PC-9 (cell line): ENCODE measurements at regions not wholly inside any gene's neighbourhood (a gene's known extent, or its start where the extent isn't known, plus 50 kb on each side); places are given as distances from the start of the nearest gene placed in this dataset.

Source experiments
- BruUV-seq: library from RNA; stranded (reverse); fragments of 400-500 nt; replicated peaks from 2 replicates; lab custom pipeline; 2021; lab: Mats Ljungman, UMichigan
- CTCF ChIA-PET: fragments of 300-600 bp; sonication (Branson Sonifier 250); formaldehyde crosslinking; loops from one replicate; lab custom pipeline; 2022; ENCODE audit warnings: antibody characterized with exemption; lab: Charles Lee
- POLR2A ChIA-PET: fragments of 300-600 bp; sonication (Branson Sonifier 250); formaldehyde crosslinking; loops from one replicate; lab custom pipeline; 2022; ENCODE audit warnings: antibody characterized with exemption; ENCODE audit not compliant: unreplicated experiment; lab: Charles Lee
- DNase-seq, 2 experiments: peaks; one replicate each; pipeline versions ENCODE4 v3.0.0 to v3.0.0-alpha.2; 2015 to 2022; ENCODE audit warnings: mixed read lengths in 1 of 2
- H2AFZ ChIP-seq: fragments of 200-600 bp; sonication (generic); 2 replicates; pipeline ENCODE4 v1.8.1; 2017; ENCODE audit warnings: antibody characterized with exemption
- H3F3A ChIP-seq: fragments of 200-600 bp; sonication (generic); 2 replicates; pipeline ENCODE4 v1.8.1; 2017; ENCODE audit warnings: antibody characterized with exemption, mild to moderate bottlenecking, low read depth; ENCODE audit not compliant: insufficient read depth
- H3K27ac ChIP-seq: fragments of 200-600 bp; sonication (generic); 2 replicates; pipeline ENCODE4 v1.6.1; 2016; ENCODE audit warnings: mixed run types
- H3K27me3 ChIP-seq: fragments of 200-600 bp; sonication (generic); 2 replicates; pipeline ENCODE4 v1.6.1; 2016; ENCODE audit warnings: low read depth, mixed run types; ENCODE audit not compliant: insufficient read depth
- H3K36me3 ChIP-seq: fragments of 200-600 bp; sonication (generic); 2 replicates; pipeline ENCODE4 v1.6.1; 2016; ENCODE audit warnings: low read depth, mixed run types
- H3K4me1 ChIP-seq: fragments of 200-600 bp; sonication (generic); replicated peaks from 2 replicates; pipeline ENCODE4 v1.6.1; 2016; ENCODE audit warnings: mixed run types; ENCODE audit not compliant: insufficient read depth
- H3K4me2 ChIP-seq: fragments of 200-600 bp; sonication (generic); 2 replicates; pipeline ENCODE4 v1.6.1; 2017; ENCODE audit warnings: mixed run types
- H3K4me3 ChIP-seq: fragments of 200-600 bp; sonication (generic); 2 replicates; pipeline ENCODE4 v1.6.1; 2016; ENCODE audit warnings: mixed run types
- H3K79me2 ChIP-seq: fragments of 200-600 bp; sonication (generic); 2 replicates; pipeline ENCODE4 v1.6.1; 2017; ENCODE audit warnings: low read depth, mixed run types
- H3K9me2 ChIP-seq: fragments of 200-600 bp; sonication (generic); 2 replicates; pipeline ENCODE4 v1.8.1; 2017; ENCODE audit warnings: mild to moderate bottlenecking; ENCODE audit not compliant: insufficient read depth
- H3K9me3 ChIP-seq: fragments of 200-600 bp; sonication (generic); 2 replicates; pipeline ENCODE4 v1.8.1; 2016; ENCODE audit warnings: low read depth; ENCODE audit not compliant: insufficient read depth
- H4K20me1 ChIP-seq: fragments of 200-600 bp; sonication (generic); 2 replicates; pipeline ENCODE4 v1.8.1; 2017; ENCODE audit not compliant: insufficient read depth
- CTCF ChIP-seq: fragments of 200-600 bp; sonication (generic); conservative IDR thresholded peaks from 2 replicates; pipeline ENCODE4 v1.6.1; 2017; ENCODE audit warnings: mixed run types, antibody characterized with exemption, mild to moderate bottlenecking, moderate library complexity
- EZH2 ChIP-seq: fragments of 200-600 bp; sonication (generic); IDR thresholded peaks from 2 replicates; pipeline ENCODE4 v1.8.0; 2017; ENCODE audit warnings: antibody characterized with exemption, low read depth
- intact Hi-C: fragments of 100-400 bp; cut with micrococcal nuclease; formaldehyde crosslinking; loops from one replicate; pipeline ENCODE4 v1.10.0; 2022; ENCODE audit not compliant: unreplicated experiment

GRCh38 chr2:204171432-204172144, 235.0 kb downstream of the ICOS start:
- no peaks in the 10 kb centered on the region for H3F3A ChIP-seq
- intact Hi-C loops: no loop called here
- TF ChIP-seq EZH2 (no peak), CTCF (no peak)
- H2AFZ ChIP-seq: no peak overlapping the region
- CTCF ChIA-PET: no interaction called here
- no TSS peak for BruUV-seq
- no peaks in the 10 kb centered on the region for H4K20me1 ChIP-seq
- H3K27ac ChIP-seq: no peak overlapping the region
- H3K4me3 ChIP-seq: no peak overlapping the region
- H3K4me2 ChIP-seq: no peak overlapping the region
- POLR2A ChIA-PET: no interaction called here
- no peaks in the 10 kb centered on the region for H3K9me3 ChIP-seq
- H3K4me1 ChIP-seq: no peaks in the 10 kb centered on the region
- peaks cover 28% of the 10 kb centered on the region for H3K27me3 ChIP-seq
- no peaks in the 10 kb centered on the region for H3K79me2 ChIP-seq
- DNase-seq: no peak
- H3K9me2 ChIP-seq: no peaks in the 10 kb centered on the region
- H3K36me3 ChIP-seq: no peaks in the 10 kb centered on the region

GRCh38 chr2:204172145-204172600, 235.6 kb downstream of the ICOS start:
- TF ChIP-seq EZH2 (no peak), CTCF (no peak)
- BruUV-seq: no TSS peak
- Histone ChIP-seq H3K36me3 (no peaks in the 10 kb centered on the region), H2AFZ (no peak overlapping the region), H3K9me3 (no peaks in the 10 kb centered on the region), H3K4me1 (no peaks in the 10 kb centered on the region), H3K27me3 (peaks cover 28% of the 10 kb centered on the region), H3F3A (no peaks in the 10 kb centered on the region), H3K4me2 (no peak overlapping the region), H3K27ac (no peak overlapping the region), H4K20me1 (no peaks in the 10 kb centered on the region), H3K9me2 (no peaks in the 10 kb centered on the region), H3K79me2 (no peaks in the 10 kb centered on the region), H3K4me3 (no peak overlapping the region)
- DNase-seq: no peak
- CTCF ChIA-PET: no interaction called here
- intact Hi-C loops: no loop called here
- POLR2A ChIA-PET: no interaction called here

GRCh38 chr2:204174034-204174433, 237.5 kb downstream of the ICOS start:
- no peaks in the 10 kb centered on the region for H3K9me2 ChIP-seq
- no peak overlapping the region for H3K27ac ChIP-seq
- no peak for DNase-seq
- H3K4me3 ChIP-seq: no peak overlapping the region
- no peak for TF ChIP-seq CTCF
- no peak for TF ChIP-seq EZH2
- POLR2A ChIA-PET: no interaction called here
- no peaks in the 10 kb centered on the region for H4K20me1 ChIP-seq
- no peak overlapping the region for H2AFZ ChIP-seq
- CTCF ChIA-PET: no interaction called here
- intact Hi-C loops: no loop called here
- H3F3A ChIP-seq: no peaks in the 10 kb centered on the region
- H3K36me3 ChIP-seq: no peaks in the 10 kb centered on the region
- no peak overlapping the region for H3K4me2 ChIP-seq
- BruUV-seq: no TSS peak
- no peaks in the 10 kb centered on the region for H3K4me1 ChIP-seq
- H3K9me3 ChIP-seq: no peaks in the 10 kb centered on the region
- H3K79me2 ChIP-seq: no peaks in the 10 kb centered on the region
- peaks cover 25% of the 10 kb centered on the region for H3K27me3 ChIP-seq
